ENCODE measurements at regions not wholly inside any gene's neighbourhood (a gene's known extent, or its start where the extent isn't known, plus 50 kb on each side); places are given as distances from the start of the nearest gene placed in this dataset.

- TF ChIP-seq EZH2 (IDR thresholded peaks at IDR 0.05; ENCODE audit: low read depth, unreplicated experiment) (no peak), POLR2AphosphoS5 (IDR thresholded peaks at IDR 0.05; ENCODE audit: low read depth) (no peak), EZH2phosphoT487 (IDR thresholded peaks at IDR 0.05; ENCODE audit: unreplicated experiment) (no peak), CTCF (conservative IDR thresholded peaks at IDR 0.05; ENCODE audit: low read depth in 2 of 2) (no peak)
These were observed 61.7 kb upstream of the UBE3C start for GRCh38 chr7:157077021-157077420.
